ENCODE measurements at regions not wholly inside any gene's neighbourhood (a gene's known extent, or its start where the extent isn't known, plus 50 kb on each side); places are given as distances from the start of the nearest gene placed in this dataset.

GRCh38 chr1:29455781-29456180 is 219.5 kb downstream of the PTPRU start:
- TF ChIP-seq SP1 (IDR thresholded peaks at IDR 0.05) (no peak), SP1 (CRISPR knock-in tag; IDR thresholded peaks at IDR 0.05) (no peak), ZBTB4 (CRISPR knock-in tag; IDR thresholded peaks at IDR 0.05; ENCODE audit: borderline replicate concordance) (no peak), KLF9 (CRISPR knock-in tag; IDR thresholded peaks at IDR 0.05; ENCODE audit: low read depth) (no peak), REXO4 (CRISPR knock-in tag; IDR thresholded peaks at IDR 0.05; ENCODE audit: borderline replicate concordance) (no peak), ZNF207 (IDR thresholded peaks at IDR 0.05; ENCODE audit: borderline replicate concordance) (no peak), HNF4G (IDR thresholded peaks at IDR 0.05; ENCODE audit: borderline replicate concordance, low read depth, low read length) (no peak), HNF4G (CRISPR knock-in tag; IDR thresholded peaks at IDR 0.05; ENCODE audit: borderline replicate concordance, low read depth) (no peak), JUND (CRISPR knock-in tag; IDR thresholded peaks at IDR 0.05) (no peak), IRF2 (CRISPR knock-in tag; IDR thresholded peaks at IDR 0.05) (no peak), SRF (IDR thresholded peaks at IDR 0.05; ENCODE audit: low read depth, low read length) (no peak), MYC (CRISPR knock-in tag; IDR thresholded peaks at IDR 0.05; ENCODE audit: borderline replicate concordance) (no peak)
- TF ChIP-seq, protein P1, sequence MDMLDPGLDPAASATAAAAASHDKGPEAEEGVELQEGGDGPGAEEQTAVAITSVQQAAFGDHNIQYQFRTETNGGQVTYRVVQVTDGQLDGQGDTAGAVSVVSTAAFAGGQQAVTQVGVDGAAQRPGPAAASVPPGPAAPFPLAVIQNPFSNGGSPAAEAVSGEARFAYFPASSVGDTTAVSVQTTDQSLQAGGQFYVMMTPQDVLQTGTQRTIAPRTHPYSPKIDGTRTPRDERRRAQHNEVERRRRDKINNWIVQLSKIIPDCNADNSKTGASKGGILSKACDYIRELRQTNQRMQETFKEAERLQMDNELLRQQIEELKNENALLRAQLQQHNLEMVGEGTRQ (IDR thresholded peaks at IDR 0.05; ENCODE audit: low read depth, low read length), result no peak
- TF ChIP-seq, protein P1 (CRISPR knock-in tag; IDR thresholded peaks at IDR 0.05; ENCODE audit: borderline replicate concordance), result no peak
- TF ChIP-seq, protein P2, sequence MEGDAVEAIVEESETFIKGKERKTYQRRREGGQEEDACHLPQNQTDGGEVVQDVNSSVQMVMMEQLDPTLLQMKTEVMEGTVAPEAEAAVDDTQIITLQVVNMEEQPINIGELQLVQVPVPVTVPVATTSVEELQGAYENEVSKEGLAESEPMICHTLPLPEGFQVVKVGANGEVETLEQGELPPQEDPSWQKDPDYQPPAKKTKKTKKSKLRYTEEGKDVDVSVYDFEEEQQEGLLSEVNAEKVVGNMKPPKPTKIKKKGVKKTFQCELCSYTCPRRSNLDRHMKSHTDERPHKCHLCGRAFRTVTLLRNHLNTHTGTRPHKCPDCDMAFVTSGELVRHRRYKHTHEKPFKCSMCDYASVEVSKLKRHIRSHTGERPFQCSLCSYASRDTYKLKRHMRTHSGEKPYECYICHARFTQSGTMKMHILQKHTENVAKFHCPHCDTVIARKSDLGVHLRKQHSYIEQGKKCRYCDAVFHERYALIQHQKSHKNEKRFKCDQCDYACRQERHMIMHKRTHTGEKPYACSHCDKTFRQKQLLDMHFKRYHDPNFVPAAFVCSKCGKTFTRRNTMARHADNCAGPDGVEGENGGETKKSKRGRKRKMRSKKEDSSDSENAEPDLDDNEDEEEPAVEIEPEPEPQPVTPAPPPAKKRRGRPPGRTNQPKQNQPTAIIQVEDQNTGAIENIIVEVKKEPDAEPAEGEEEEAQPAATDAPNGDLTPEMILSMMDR (CRISPR knock-in tag; IDR thresholded peaks at IDR 0.05), result no peak
